HG03439 (cell line): ENCODE measurements at regions not wholly inside any gene's neighbourhood (a gene's known extent, or its start where the extent isn't known, plus 50 kb on each side); places are given as distances from the start of the nearest gene placed in this dataset.
"Not testable (repeated sequence)": the region's sequence is repeated elsewhere in the genome, so short reads cannot be mapped to it uniquely, and the experiment has no call there.

ENCODE experiments used
- ATAC-seq: cut with Tn5 transposase; IDR thresholded peaks from one replicate; pipeline ENCODE4 v1.9.1; 2021; ENCODE audit warnings: mild to moderate bottlenecking, moderate library complexity; ENCODE audit not compliant: unreplicated experiment

DNA sequence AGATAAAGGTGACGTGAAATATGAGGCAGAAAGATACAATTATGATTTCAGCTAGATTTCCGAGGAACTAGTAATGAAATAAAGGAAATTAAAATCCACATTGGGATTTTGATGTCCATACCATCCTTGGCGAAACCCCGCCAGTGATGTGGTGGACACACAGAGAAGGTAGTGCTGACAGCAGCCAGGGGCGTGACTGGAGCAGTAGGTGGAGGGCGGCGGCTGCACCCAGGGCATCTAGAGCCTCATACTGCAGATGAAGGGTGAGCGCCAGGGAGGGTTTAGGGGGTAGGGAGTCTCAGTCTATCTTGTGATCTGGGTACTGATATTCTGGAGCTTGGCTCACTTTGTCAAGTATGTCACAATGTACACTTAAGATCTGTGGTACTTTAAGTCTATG is 855.5 kb upstream of the POM121L12 start:
- ATAC-seq, result no peak

GRCh38 chr7:52168085-52168484 is 851.5 kb upstream of the COBL start:
- no peak for ATAC-seq

DNA sequence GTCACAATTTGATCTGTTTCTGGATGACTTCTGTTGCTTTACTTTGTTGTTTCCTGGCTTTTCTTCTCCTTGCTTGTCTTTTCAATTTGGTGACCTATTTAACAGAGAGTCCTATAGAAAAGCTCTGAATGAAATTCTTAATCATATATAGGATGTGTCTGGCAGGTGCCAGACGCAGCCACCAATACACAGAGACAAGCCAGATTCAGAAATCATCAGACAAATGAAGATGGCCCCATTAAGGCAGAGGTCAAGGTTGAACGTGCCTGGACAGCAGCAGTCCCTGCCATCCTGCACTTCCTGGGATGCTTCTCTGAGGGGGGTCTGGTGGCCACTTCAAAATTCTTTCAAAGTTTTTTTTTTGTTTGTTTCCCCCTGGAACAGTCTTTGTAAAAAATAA is 846.7 kb upstream of the COBL start:
- no peak for ATAC-seq

DNA sequence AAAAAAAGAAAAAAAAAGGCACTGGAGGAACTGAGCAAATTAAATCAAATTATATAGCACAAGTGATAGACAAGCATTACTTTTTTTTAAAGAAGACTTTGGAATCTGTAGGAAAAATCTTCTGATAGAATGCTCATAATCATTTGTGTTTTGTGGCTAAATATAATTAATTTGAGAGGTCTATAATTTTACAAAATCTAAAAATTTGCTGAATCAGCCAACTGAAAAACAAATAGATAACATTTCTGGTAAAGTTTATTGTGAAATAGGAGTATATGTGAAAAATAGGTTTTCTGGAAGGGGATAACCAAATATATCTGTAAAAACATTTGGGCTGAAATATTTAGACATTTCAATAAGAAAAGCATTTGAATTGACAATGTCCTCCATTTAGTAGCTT is 844.9 kb upstream of the COBL start:
- no peak for ATAC-seq

- not testable (repeated sequence) for ATAC-seq
Measured at GRCh38 chr7:52159421-52159820, 842.8 kb upstream of the COBL start.

GRCh38 chr7:52154382-52154781 is 837.8 kb upstream of the COBL start:
- no peak for ATAC-seq

DNA sequence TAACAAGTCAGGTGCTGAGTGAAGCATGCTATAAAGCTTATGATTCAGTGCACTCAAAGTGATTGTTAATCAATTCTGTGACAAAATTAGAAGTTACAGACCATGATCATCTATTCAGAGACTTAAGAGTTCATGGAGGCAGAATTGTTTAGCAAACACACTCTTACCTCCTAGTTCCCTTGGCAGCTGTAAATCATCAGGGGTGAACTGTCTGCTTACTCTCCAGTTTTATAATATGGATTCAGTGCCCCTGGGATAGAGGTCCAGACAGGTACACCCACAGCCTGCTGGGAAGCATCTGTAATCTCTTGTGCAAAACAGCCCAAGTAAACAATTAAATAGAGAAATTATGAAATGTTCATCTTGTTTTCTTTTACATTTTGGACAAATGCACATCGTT is 835.0 kb upstream of the COBL start:
- no peak for ATAC-seq

- no peak for ATAC-seq
Measured at GRCh38 chr7:52150952-52151351, 834.3 kb upstream of the COBL start.

DNA sequence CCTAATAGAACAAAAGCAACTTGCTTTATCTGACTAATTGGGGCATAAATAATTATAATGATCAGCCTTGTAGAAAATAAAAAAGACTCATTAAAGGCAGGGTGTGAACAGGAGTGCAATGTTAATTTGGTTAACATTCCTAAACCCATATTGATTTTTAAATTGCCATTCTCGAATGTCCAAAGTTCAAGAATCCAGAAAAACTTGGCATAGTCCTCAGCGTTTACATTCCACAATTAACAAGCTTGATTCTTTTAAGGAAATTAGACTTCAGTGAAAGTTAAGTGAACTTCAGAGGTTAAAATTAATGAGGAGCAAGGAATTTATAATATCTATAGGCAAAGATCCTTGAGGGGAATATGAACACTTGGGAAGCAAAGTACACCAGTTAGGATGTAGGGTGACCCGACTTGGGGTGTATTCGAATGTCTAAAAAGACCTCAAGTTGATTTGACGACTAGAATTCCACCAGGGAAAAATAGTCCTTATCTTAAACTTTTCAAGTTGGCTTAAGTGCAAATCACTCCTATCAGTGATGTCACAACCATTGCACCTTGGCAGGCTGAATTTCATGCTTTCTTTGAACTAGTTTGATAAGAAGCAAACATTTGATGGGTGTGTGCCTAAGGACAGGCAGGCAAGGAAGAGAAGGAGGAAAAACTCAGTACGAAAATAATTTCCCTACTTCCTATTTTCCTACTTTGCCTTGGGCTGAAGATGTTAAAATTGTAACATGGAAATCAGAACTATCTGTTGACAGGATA is 830.4 kb upstream of the COBL start:
- no peak for ATAC-seq

DNA sequence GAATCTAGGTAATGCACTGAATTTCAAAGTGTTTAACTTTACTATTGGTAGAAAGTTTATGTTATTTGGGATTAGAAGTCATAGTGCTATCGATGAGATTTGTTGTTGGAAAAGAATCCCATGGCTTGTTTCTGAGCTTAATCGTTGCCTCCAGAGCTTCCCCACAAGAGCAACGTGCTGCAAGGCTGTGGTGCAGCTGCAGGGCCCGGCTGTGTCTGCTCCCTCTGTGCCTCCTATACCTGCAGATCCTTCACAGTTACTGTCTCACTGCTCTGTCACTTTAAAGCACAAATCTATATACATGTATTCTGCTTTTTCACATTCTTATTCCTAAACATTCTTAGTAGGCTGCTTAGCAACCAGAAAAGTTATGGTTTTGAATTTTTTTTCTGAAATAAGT is 826.6 kb upstream of the COBL start:
- no peak for ATAC-seq

DNA sequence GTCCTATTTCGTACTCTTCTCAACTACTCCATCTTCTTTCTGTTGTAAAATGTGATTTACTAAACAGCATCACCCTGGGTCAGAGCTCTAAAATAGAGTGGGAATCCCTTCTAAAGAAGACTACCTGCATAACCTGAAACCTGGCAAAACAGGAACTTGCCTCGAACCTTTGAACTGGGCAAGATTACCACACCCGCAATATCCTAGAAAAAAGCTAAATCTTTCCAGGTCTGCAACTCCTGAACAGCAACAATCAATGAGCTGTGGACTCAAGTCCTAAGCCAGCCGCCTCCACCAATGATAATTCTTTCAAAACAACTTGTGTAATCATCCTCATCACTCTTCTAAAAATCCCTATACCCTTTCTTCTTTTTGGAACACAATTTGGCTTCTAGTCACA is 824.2 kb upstream of the COBL start:
- ATAC-seq, result no peak

DNA sequence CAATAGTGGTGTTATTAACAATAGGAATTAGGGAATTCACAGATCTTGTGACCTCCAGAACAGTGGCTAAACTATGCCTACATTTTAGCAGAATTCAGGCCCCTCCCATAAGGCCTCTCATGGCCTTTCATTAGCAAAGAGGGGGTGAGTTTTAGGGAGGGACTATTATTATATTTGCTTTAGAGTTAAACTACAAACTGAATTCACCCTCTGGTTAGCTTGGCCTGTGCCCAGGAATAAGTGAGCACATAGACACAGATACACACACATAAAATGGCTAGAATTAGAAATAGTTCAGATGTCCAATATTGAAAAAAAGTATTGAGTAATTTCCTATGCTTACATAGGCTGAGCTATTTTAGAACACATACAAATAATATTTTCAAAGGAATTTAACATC is 818.8 kb upstream of the COBL start:
- ATAC-seq, result no peak

DNA sequence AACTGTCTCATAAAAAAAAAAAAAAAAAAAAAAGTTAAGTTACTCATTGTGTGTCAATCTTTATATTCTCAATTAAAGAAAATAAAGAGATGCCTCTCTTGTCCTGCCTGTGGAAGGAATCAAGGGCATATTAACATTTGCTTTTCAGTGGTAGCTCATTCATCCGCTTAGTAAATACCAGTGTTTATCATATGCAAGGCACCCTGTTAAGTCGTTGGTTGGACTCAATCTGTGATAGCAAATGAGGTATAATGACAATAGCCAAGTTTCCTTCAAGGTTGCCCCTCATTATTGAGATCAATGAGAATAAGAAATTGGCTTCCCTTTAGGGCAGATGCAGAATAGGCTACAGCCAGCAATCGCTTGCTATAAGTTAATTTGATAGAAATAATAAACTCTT is 812.7 kb upstream of the COBL start:
- ATAC-seq, result no peak

DNA sequence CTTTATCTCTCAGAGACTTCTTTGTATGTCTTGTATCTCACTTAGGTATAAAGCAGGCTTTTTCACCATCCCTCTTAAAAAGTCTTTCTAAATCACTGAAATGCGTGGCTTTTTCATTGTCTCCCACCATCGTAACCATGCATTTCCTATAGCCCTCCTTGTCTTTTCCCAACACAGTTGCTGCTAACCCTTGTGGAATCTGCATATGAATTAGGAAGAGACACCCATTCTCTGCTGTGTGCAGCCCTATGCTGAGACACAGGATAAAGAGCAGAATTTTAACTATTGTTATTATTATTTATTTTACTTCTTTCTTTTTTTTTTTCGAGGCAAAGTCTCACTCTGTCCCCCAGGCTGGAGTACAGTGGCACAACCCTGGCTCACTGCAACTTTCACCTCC is 804.3 kb upstream of the COBL start:
- ATAC-seq, result no peak

DNA sequence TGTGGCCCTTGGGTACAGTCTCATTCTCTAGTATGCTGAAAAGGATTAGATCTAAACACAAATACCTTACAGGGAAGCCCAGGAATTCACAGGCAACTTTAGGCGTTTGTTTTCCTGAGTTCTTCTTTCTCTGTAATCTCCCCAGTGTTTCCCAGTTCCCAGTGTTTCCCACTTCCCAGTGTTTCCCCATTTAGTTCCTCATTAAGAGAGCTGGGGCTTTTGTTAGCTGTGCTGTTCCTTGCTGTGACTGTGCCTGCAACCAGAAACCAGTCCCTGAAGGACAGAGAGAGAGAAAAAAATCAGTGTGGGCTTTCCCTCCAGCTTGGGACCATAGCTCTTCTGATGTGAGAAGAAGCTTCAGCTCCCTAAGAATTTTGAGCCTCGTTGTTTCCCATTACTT is 802.9 kb upstream of the COBL start:
- ATAC-seq, result no peak

- no peak for ATAC-seq
Measured at GRCh38 chr7:52114509-52114908, 797.9 kb upstream of the COBL start.

DNA sequence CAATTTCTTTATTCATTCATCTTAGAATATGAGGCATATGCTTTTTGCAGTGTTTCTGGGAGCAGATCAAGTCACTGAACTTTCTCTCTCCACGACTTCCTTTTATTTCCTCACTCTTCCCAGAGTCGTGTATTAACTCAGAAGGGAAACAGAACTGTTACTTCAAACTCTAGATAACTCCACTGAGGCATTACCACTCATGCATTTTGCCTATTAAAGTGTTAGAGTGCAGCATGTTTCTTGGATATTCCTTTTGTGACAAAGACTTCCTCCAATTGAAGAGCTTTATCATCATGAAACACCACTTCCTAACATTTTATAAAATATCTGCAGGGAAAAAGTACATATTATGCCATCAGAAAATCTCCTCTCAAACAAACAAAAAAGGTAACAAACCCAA is 797.4 kb upstream of the COBL start:
- ATAC-seq, result no peak

DNA sequence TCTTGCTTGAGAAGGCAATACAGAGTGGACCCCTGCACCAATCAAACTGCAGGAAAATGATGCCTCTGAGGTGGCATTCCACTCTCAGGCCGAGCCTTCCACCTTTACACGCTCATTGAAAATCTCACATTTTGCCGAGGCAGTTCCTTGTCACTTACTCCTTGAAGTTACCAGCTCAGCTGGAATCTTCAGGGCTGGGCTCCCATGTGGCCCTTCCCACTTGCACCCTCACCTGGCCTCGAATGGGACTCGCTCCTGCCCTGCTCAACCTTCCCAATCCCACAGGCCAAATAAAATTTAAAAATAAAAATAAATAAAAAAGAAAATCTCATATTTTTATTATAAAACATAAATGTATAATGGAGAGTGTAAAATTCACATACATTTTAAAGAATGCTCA is 790.7 kb upstream of the COBL start:
- no peak for ATAC-seq

GRCh38 chr7:52095861-52096260 is 779.3 kb upstream of the COBL start:
- no peak for ATAC-seq

DNA sequence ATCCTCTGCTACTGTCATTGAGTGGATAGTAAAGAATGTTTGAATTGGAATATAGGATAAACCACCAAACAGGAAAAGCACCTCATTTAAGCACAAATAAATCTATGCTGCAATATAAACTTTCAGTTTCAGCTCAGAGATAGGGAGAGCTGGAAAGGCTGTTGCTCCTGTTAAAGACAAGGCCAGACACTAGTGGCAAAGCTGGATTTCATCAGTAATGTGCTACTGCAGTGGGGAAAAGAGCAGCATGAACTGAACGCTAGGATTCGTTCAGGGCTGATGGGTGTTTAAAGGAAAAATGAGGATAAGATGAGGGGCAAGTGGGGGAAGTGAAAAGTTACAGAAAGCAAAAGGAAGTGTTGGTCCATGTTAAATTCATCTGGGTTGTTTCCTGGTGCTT is 775.4 kb upstream of the COBL start:
- ATAC-seq, result no peak

DNA sequence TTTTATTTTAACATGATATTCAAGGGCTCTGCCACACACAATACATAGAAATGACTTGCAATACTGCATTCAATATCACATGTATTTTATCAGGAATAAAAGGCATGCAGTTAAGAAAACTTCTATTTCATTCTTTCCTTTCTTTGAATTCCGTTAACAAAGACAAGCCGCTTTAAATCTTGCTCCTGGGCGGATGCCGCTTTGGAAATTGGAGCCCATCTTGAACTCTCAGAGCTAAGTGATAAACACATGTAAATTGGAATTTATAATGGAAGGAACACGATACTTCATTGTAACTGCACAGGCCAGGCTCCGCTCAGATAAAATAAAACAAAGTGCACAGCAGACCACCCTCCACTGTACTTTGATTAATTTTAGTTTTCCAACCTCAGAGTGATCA is 774.5 kb upstream of the COBL start:
- no peak for ATAC-seq

- no peak for ATAC-seq
Measured at GRCh38 chr7:52088008-52088901, 771.6 kb upstream of the COBL start.
